H1 (cell line): ENCODE measurements at regions not wholly inside any gene's neighbourhood (a gene's known extent, or its start where the extent isn't known, plus 50 kb on each side); places are given as distances from the start of the nearest gene placed in this dataset.

ENCODE experiments used
- CTCF ChIA-PET: fragments of 300-600 bp; sonication (Branson Sonifier 250); formaldehyde crosslinking; loops from one replicate; lab custom pipeline; 2021; ENCODE audit not compliant: partially characterized antibody; lab: Charles Lee
- POLR2A ChIA-PET: fragments of 300-600 bp; sonication (Branson Sonifier 250); formaldehyde crosslinking; loops from one replicate; lab custom pipeline; 2021; ENCODE audit warnings: inconsistent platforms; ENCODE audit not compliant: partially characterized antibody; lab: Charles Lee
- DNase-seq, 2 experiments: peaks; one replicate each; pipeline versions ENCODE4 v3.0.0 to v3.0.0-alpha.2; 2010 to 2022; ENCODE audit warnings: low spot score in 2 of 2, low read depth in 1 of 2, mixed read lengths in 1 of 2
- FAIRE-seq: peaks from 2 replicates; lab custom pipeline; 2011; peaks lifted over from hg19 to GRCh38; lab: Jason Lieb, UNC
- H2AFZ ChIP-seq: 2 replicates; pipeline ENCODE4 v1.8.1; 2012; ENCODE audit warnings: low read length, inconsistent platforms
- H2AK5ac ChIP-seq: 2 replicates; pipeline ENCODE4 v1.6.1; 2013; ENCODE audit warnings: low read depth, low read length
- H2BK120ac ChIP-seq: replicated peaks from 2 replicates; pipeline ENCODE3; 2013; ENCODE audit warnings: low read depth, low read length, inconsistent platforms
- H2BK12ac ChIP-seq: 2 replicates; pipeline ENCODE4 v1.6.1; 2013; ENCODE audit warnings: low read depth, low read length
- H2BK15ac ChIP-seq: 2 replicates; pipeline ENCODE4 v1.6.1; 2013; ENCODE audit warnings: low read length
- H2BK20ac ChIP-seq: 2 replicates; pipeline ENCODE4 v1.6.1; 2013; ENCODE audit warnings: low read length
- H2BK5ac ChIP-seq: 2 replicates; pipeline ENCODE4 v1.6.1; 2013; ENCODE audit warnings: low read depth, low read length
- H3K14ac ChIP-seq: 2 replicates; pipeline ENCODE4 v1.6.1; 2013; ENCODE audit warnings: inconsistent platforms; ENCODE audit not compliant: insufficient read length
- H3K18ac ChIP-seq: 2 replicates; pipeline ENCODE4 v1.6.1; 2013; ENCODE audit warnings: low read length; ENCODE audit errors: extremely low read depth
- H3K23ac ChIP-seq: 2 replicates; pipeline ENCODE4 v1.6.1; 2013; ENCODE audit warnings: inconsistent platforms; ENCODE audit not compliant: insufficient read length
- H3K23me2 ChIP-seq: 2 replicates; pipeline ENCODE4 v1.6.1; 2013; ENCODE audit warnings: low read depth, low read length
- H3K27ac ChIP-seq: 2 replicates; pipeline ENCODE4 v1.6.1; 2011; ENCODE audit warnings: low read depth, low read length, inconsistent platforms
- H3K27me3 ChIP-seq, 4 experiments: replicated peaks in 1 of 4; 1 replicate in 1 of 4; 2 replicates in 3 of 4; pipeline versions ENCODE4 v1.6.1 to v1.8.1; 2011 to 2013; ENCODE audit warnings: low read length in 3 of 4, mild to moderate bottlenecking in 3 of 4, inconsistent platforms in 2 of 4, mixed read lengths in 2 of 4, moderate library complexity in 1 of 4; ENCODE audit not compliant: control insufficient read depth in 3 of 4, insufficient read depth in 3 of 4; ENCODE audit errors: extremely low read depth in 1 of 4
- H3K36me3 ChIP-seq, 4 experiments: 2 replicates each; pipeline versions ENCODE4 v1.6.1 to v1.8.1; 2011 to 2013; ENCODE audit warnings: mild to moderate bottlenecking in 4 of 4, low read length in 3 of 4, moderate library complexity in 2 of 4, control low read depth in 1 of 4, inconsistent platforms in 1 of 4; ENCODE audit not compliant: insufficient read depth in 4 of 4, control insufficient read depth in 2 of 4
- H3K4ac ChIP-seq: replicated peaks from 2 replicates; pipeline ENCODE3; 2013; ENCODE audit warnings: low read length, low read depth, mixed read lengths, inconsistent platforms; ENCODE audit not compliant: insufficient read length
- H3K4me1 ChIP-seq, 4 experiments: replicated peaks in 1 of 4; 1 replicate in 1 of 4; 2 replicates in 3 of 4; pipeline versions ENCODE4 v1.6.1 to v1.8.1; 2011 to 2013; ENCODE audit warnings: low read length in 3 of 4, inconsistent platforms in 2 of 4, mixed read lengths in 1 of 4; ENCODE audit not compliant: insufficient read depth in 4 of 4, control insufficient read depth in 3 of 4
- H3K4me2 ChIP-seq, 2 experiments: 2 replicates each; pipeline versions ENCODE4 v1.6.1 to v1.8.1; 2011 to 2013; ENCODE audit warnings: low read depth in 2 of 2, low read length in 2 of 2, control low read depth in 1 of 2, inconsistent platforms in 1 of 2, mild to moderate bottlenecking in 1 of 2; ENCODE audit not compliant: insufficient read depth in 1 of 2
- H3K4me3 ChIP-seq, 4 experiments: fragments of 200-600, 300-600 bp in 1 of 4; sonication (generic), shearing (Covaris generic), sonication (Bioruptor Twin) in 1 of 4; 2 replicates each; pipeline versions ENCODE4 v1.5.1 to v1.8.1; 2011 to 2016; ENCODE audit warnings: low read length in 4 of 4, low read depth in 3 of 4, control low read depth in 2 of 4, inconsistent platforms in 2 of 4, mild to moderate bottlenecking in 2 of 4, mixed read lengths in 1 of 4, moderate library complexity in 1 of 4; ENCODE audit not compliant: insufficient read depth in 2 of 4; ENCODE audit errors: extremely low read depth in 1 of 4
- H3K56ac ChIP-seq: replicated peaks from 2 replicates; pipeline ENCODE3; 2013; ENCODE audit warnings: low read depth, mild to moderate bottlenecking, mixed read lengths, low read length, inconsistent platforms; ENCODE audit not compliant: insufficient read length
- H3K79me1 ChIP-seq: 2 replicates; pipeline ENCODE4 v1.6.1; 2013; ENCODE audit warnings: low read depth, low read length, control low read depth
- H3K79me2 ChIP-seq, 2 experiments: 2 replicates each; pipeline versions ENCODE4 v1.6.1 to v1.8.1; 2012 to 2013; ENCODE audit warnings: low read length in 2 of 2, mild to moderate bottlenecking in 2 of 2, inconsistent platforms in 1 of 2; ENCODE audit not compliant: insufficient read depth in 2 of 2, control insufficient read depth in 1 of 2
- H3K9ac ChIP-seq, 4 experiments: replicated peaks in 1 of 4; 1 replicate in 1 of 4; 2 replicates in 3 of 4; pipeline versions ENCODE4 v1.6.1 to v1.8.1; 2011 to 2013; ENCODE audit warnings: low read depth in 3 of 4, low read length in 3 of 4, control low read depth in 2 of 4, mild to moderate bottlenecking in 2 of 4, moderate library complexity in 2 of 4, inconsistent platforms in 1 of 4; ENCODE audit errors: extremely low read depth in 1 of 4
- H3K9me3 ChIP-seq, 2 experiments: 2 replicates each; pipeline versions ENCODE4 v1.6.1 to v1.8.1; 2012 to 2013; ENCODE audit warnings: mild to moderate bottlenecking in 2 of 2, moderate library complexity in 2 of 2, control low read depth in 1 of 2, inconsistent platforms in 1 of 2, low read depth in 1 of 2, low read length in 1 of 2, mixed read lengths in 1 of 2; ENCODE audit not compliant: insufficient read depth in 2 of 2
- H4K20me1 ChIP-seq, 2 experiments: replicated peaks in 1 of 2; 2 replicates each; pipeline versions ENCODE3 to v1.8.1; 2011 to 2013; ENCODE audit warnings: inconsistent platforms in 2 of 2, low read length in 2 of 2, mild to moderate bottlenecking in 1 of 2; ENCODE audit not compliant: insufficient read depth in 2 of 2, control insufficient read depth in 1 of 2
- H4K5ac ChIP-seq: 2 replicates; pipeline ENCODE4 v1.6.1; 2013; ENCODE audit warnings: low read length, low read depth, mixed read lengths, inconsistent platforms; ENCODE audit not compliant: insufficient read length
- H4K8ac ChIP-seq: 2 replicates; pipeline ENCODE4 v1.8.0; 2013; ENCODE audit warnings: mild to moderate bottlenecking, moderate library complexity, low read length, inconsistent platforms; ENCODE audit not compliant: insufficient read depth; ENCODE audit errors: extremely low read depth
- H4K91ac ChIP-seq: replicated peaks from 2 replicates; pipeline ENCODE3; 2013; ENCODE audit warnings: low read length, mixed read lengths, inconsistent platforms; ENCODE audit not compliant: insufficient read length
- BRCA1 ChIP-seq: IDR thresholded peaks from 2 replicates; pipeline ENCODE4 v1.6.1; 2012; ENCODE audit warnings: low read depth, low read length, improper control_type of control experiment
- EP300 ChIP-seq, 2 experiments: IDR thresholded peaks; 1 replicate in 1 of 2; 2 replicates in 1 of 2; pipeline ENCODE4 v1.6.1; 2011 to 2012; ENCODE audit warnings: low read depth in 2 of 2, low read length in 2 of 2, mild to moderate bottlenecking in 2 of 2, borderline replicate concordance in 1 of 2, inconsistent platforms in 1 of 2, moderate library complexity in 1 of 2
- JUN ChIP-seq: IDR thresholded peaks from 2 replicates; pipeline ENCODE4 v1.6.1; 2011; ENCODE audit warnings: low read depth, mild to moderate bottlenecking, improper control_type of control experiment, low read length
- KDM5A ChIP-seq: fragments of 200-600 bp; IDR thresholded peaks from 2 replicates; pipeline ENCODE4 v1.7.1; 2012; ENCODE audit warnings: mild to moderate bottlenecking, low read length, inconsistent platforms, mixed read lengths
- MAFK ChIP-seq: IDR thresholded peaks from 2 replicates; pipeline ENCODE4 v1.6.1; 2012; ENCODE audit warnings: low read depth, mild to moderate bottlenecking, improper control_type of control experiment, low read length
- POLR2AphosphoS5 ChIP-seq: IDR thresholded peaks from 2 replicates; pipeline ENCODE4 v1.6.1; 2011; ENCODE audit warnings: low read depth, low read length
- SAP30 ChIP-seq: fragments of 300-600 bp; sonication (generic); IDR thresholded peaks from 2 replicates; pipeline ENCODE4 v1.7.1; 2012; ENCODE audit warnings: low read length, moderate library complexity, mild to moderate bottlenecking, inconsistent platforms; ENCODE audit not compliant: insufficient read depth, insufficient replicate concordance
- SIRT6 ChIP-seq: IDR thresholded peaks from one replicate; pipeline ENCODE4 v1.7.1; 2012; ENCODE audit warnings: low read length, inconsistent platforms
- SP2 ChIP-seq: IDR thresholded peaks from 2 replicates; pipeline ENCODE4 v1.6.1; 2012; ENCODE audit warnings: mild to moderate bottlenecking, low read length, inconsistent platforms
- WGBS, 2 experiments: shearing (Covaris generic) in 1 of 2; methylation state at CpG; one replicate each; pipeline versions ENCODE4 v1.1.6 to v1.1.7; 2013 to 2015; ENCODE audit warnings: low lambda C conversion rate in 2 of 2, mixed read lengths in 2 of 2, inconsistent platforms in 1 of 2, low coverage in 1 of 2, missing lambda C conversion rate in 1 of 2; ENCODE audit not compliant: insufficient replicate concordance in 2 of 2, insufficient coverage in 1 of 2, insufficient read length in 1 of 2; ENCODE audit errors: extremely low coverage in 1 of 2, missing lambda C conversion rate in 1 of 2; 5-methylcytosine and 5-hydroxymethylcytosine counted together
- TF ChIP-seq, protein P1 (sequence below), 3 experiments: IDR thresholded peaks; 1 replicate in 2 of 3; 2 replicates in 1 of 3; pipeline versions ENCODE4 v1.5.1 to v1.6.1; 2011; ENCODE audit warnings: low read length in 3 of 3, mild to moderate bottlenecking in 3 of 3, inconsistent platforms in 2 of 3, low read depth in 1 of 3, moderate library complexity in 1 of 3; ENCODE audit not compliant: insufficient read depth in 1 of 3; ENCODE audit errors: control extremely low read depth in 1 of 3

DNA sequence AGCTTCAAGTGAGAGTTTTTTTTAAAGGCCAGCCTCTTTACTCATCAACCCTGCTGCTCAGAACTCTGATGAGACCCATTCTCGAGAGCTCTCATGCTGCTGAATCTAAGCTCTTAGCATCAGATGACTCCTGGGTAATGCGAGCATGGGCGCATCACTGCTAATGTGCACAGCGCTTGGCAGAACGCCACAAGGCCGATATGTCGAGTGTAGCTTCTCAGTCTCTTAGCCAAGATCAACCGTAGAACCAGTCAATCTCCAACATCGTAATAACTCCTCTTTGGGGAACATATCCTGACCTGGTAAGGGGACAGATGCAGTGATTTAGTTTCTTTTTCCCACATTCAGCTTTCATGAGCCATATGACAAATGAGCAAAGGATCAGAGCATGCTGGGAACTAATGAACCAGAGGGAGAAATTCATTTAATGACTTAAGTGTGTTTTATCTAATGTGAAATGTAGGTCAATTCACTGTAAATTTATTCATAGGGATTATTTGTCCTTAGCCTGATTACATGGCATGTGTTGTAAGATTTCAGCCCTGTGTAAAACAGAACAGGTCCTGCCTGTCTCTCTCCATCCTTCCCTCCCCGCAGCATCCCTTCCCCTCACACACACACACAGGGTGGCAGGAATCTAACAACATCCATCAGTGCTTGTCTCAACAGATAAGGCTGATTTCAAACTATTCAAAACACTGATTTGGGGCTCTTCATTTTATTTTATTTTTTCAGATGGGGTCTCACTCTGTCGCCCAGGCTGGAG lies 195.4 kb upstream of the C2CD4B start:
- Histone ChIP-seq H2BK20ac (no peak overlapping the region), H3K14ac (no peak overlapping the region), H3K4me3 (no peak overlapping the region), H3K27me3 (no peaks in the 10 kb centered on the region), H3K23me2 (no peaks in the 10 kb centered on the region), H3K4ac (no peak overlapping the region), H3K79me1 (no peaks in the 10 kb centered on the region), H4K8ac (no peak overlapping the region), H3K4me2 (no peak overlapping the region), H2BK12ac (no peak overlapping the region), H3K79me2 (no peaks in the 10 kb centered on the region), H2AK5ac (no peak overlapping the region), H2AFZ (no peak overlapping the region), H3K4me1 (no peaks in the 10 kb centered on the region), H3K56ac (no peak overlapping the region), H4K20me1 (no peaks in the 10 kb centered on the region), H4K5ac (no peak overlapping the region), H3K23ac (no peak overlapping the region), H3K27ac (no peak overlapping the region), H2BK15ac (no peak overlapping the region), H2BK5ac (no peak overlapping the region), H4K91ac (no peak overlapping the region), H3K9me3 (no peaks in the 10 kb centered on the region), H3K36me3 (no peaks in the 10 kb centered on the region), H2BK120ac (no peak overlapping the region), H3K18ac (no peak overlapping the region), H3K9ac (no peak overlapping the region; a peak in 1 of 7 replicates)
- no peak for FAIRE-seq
- 89% methylated on average over 11 of the region's 11 CpGs; no CpG with 5 or more reads in 1 of the 2 experiments for WGBS, 2 experiments
- no peak for DNase-seq
- ChIA-PET CTCF (interaction anchor here (0.8 to 1.4 kb wide), 5 partner anchors 32 to 295 kb away, joined by 3 read pairs; no protein-coding TSS in a partner anchor), POLR2A (interaction anchor here (1.1 kb wide), 1 partner anchor 9 kb away, joined by 3 read pairs; no protein-coding TSS in a partner anchor)
- TF ChIP-seq POLR2AphosphoS5: no peak
- no peak for TF ChIP-seq SP2
- TF ChIP-seq JUN: no peak
- TF ChIP-seq KDM5A: no peak
- TF ChIP-seq BRCA1: no peak
- no peak for TF ChIP-seq SIRT6
- no peak for TF ChIP-seq EP300 (IDR thresholded peaks at IDR 0.05; ENCODE audit: borderline replicate concordance in 1 of 2, low read depth in 2 of 2, low read length in 2 of 2)
- TF ChIP-seq MAFK: no peak
- TF ChIP-seq, protein P1, sequence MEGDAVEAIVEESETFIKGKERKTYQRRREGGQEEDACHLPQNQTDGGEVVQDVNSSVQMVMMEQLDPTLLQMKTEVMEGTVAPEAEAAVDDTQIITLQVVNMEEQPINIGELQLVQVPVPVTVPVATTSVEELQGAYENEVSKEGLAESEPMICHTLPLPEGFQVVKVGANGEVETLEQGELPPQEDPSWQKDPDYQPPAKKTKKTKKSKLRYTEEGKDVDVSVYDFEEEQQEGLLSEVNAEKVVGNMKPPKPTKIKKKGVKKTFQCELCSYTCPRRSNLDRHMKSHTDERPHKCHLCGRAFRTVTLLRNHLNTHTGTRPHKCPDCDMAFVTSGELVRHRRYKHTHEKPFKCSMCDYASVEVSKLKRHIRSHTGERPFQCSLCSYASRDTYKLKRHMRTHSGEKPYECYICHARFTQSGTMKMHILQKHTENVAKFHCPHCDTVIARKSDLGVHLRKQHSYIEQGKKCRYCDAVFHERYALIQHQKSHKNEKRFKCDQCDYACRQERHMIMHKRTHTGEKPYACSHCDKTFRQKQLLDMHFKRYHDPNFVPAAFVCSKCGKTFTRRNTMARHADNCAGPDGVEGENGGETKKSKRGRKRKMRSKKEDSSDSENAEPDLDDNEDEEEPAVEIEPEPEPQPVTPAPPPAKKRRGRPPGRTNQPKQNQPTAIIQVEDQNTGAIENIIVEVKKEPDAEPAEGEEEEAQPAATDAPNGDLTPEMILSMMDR (IDR thresholded peaks at IDR 0.05; ENCODE audit: control extremely low read depth in 1 of 3, insufficient read depth in 1 of 3, low read depth in 1 of 3, low read length in 3 of 3): no peak
- no peak for TF ChIP-seq SAP30
